T-cell (primary cell): ENCODE measurements at regions not wholly inside any gene's neighbourhood (a gene's known extent, or its start where the extent isn't known, plus 50 kb on each side); places are given as distances from the start of the nearest gene placed in this dataset.

Source experiments
- ATAC-seq, 4 experiments: fragments of 200-7000 bp in 3 of 4; fragments of 150-1000 bp in 1 of 4; cut with Tn5 transposase; replicated peaks in 1 of 4; 1 replicate in 3 of 4; 2 replicates in 1 of 4; pipeline ENCODE4 v1.10.0; 2021; ENCODE audit warnings: moderate library complexity in 3 of 4, mild to moderate bottlenecking in 2 of 4, moderate number of reproducible peaks in 1 of 4
- CTCF ChIA-PET, 2 donors: fragments of 300-600 bp; sonication (Branson Sonifier 250); formaldehyde crosslinking; loops; one replicate each; lab custom pipeline; 2022; ENCODE audit warnings: antibody characterized with exemption in 2 of 2; lab: Charles Lee
- POLR2A ChIA-PET, 2 donors: fragments of 300-600 bp; sonication (Branson Sonifier 250); formaldehyde crosslinking; loops; one replicate each; lab custom pipeline; 2022; ENCODE audit warnings: antibody characterized with exemption in 2 of 2; lab: Charles Lee
- DNase-seq, 35 experiments: peaks; one replicate each; pipeline versions ENCODE4 v3.0.0 to v3.0.0-alpha.2; 2013 to 2023
- H3K27ac ChIP-seq: one replicate; pipeline ENCODE4 v1.5.1; 2013; ENCODE audit warnings: low read length
- H3K27me3 ChIP-seq, 2 experiments: replicated peaks in 1 of 2; 1 replicate in 1 of 2; 2 replicates in 1 of 2; pipeline versions ENCODE4 v1.6.1 to v1.7.0; 2013; ENCODE audit warnings: low read length in 1 of 2, mixed read lengths in 1 of 2; ENCODE audit not compliant: control insufficient read depth in 2 of 2, insufficient read depth in 2 of 2; ENCODE audit errors: extremely low read depth in 1 of 2
- H3K36me3 ChIP-seq, 2 donors: 1 replicate in 1 of 2; 2 replicates in 1 of 2; pipeline versions ENCODE4 v1.6.1 to v1.7.0; 2013; ENCODE audit warnings: low read length in 1 of 2; ENCODE audit not compliant: control insufficient read depth in 2 of 2, insufficient read depth in 1 of 2; ENCODE audit errors: extremely low read depth in 1 of 2
- H3K4me1 ChIP-seq, 2 experiments: 1 replicate in 1 of 2; 2 replicates in 1 of 2; pipeline versions ENCODE4 v1.6.1 to v1.7.0; 2013; ENCODE audit warnings: low read length in 2 of 2, mixed read lengths in 1 of 2; ENCODE audit not compliant: insufficient read depth in 2 of 2, control insufficient read depth in 1 of 2; ENCODE audit errors: extremely low read depth in 1 of 2
- H3K4me3 ChIP-seq, 2 donors: 1 replicate in 1 of 2; 2 replicates in 1 of 2; pipeline versions ENCODE4 v1.5.1 to v1.7.0; 2013; ENCODE audit warnings: mild to moderate bottlenecking in 2 of 2, low read length in 1 of 2, moderate library complexity in 1 of 2; ENCODE audit not compliant: control insufficient read depth in 1 of 2; ENCODE audit errors: extremely low read depth in 1 of 2
- H3K9me3 ChIP-seq: 2 replicates; pipeline ENCODE4 v1.7.0; 2013
- H3K27ac Mint-ChIP-seq, 2 donors: one replicate each; pipeline ENCODE4 v1.8.0; 2020 to 2021; ENCODE audit warnings: mild to moderate bottlenecking in 2 of 2, mixed read lengths in 2 of 2
- H3K27me3 Mint-ChIP-seq, 2 donors: one replicate each; pipeline ENCODE4 v1.8.0; 2021 to 2022; ENCODE audit warnings: mixed read lengths in 2 of 2
- H3K36me3 Mint-ChIP-seq: one replicate; pipeline ENCODE4 v1.8.0; 2021; ENCODE audit warnings: mixed read lengths
- H3K4me1 Mint-ChIP-seq, 3 donors: one replicate each; pipeline ENCODE4 v1.8.0; 2020 to 2022; ENCODE audit warnings: mixed read lengths in 3 of 3, mild to moderate bottlenecking in 1 of 3
- H3K4me3 Mint-ChIP-seq, 3 donors: one replicate each; pipeline ENCODE4 v1.8.0; 2020 to 2022; ENCODE audit warnings: mild to moderate bottlenecking in 3 of 3, mixed read lengths in 3 of 3, moderate library complexity in 3 of 3
- H3K9me3 Mint-ChIP-seq, 3 donors: one replicate each; pipeline ENCODE4 v1.8.0; 2020 to 2022; ENCODE audit warnings: mixed read lengths in 3 of 3
- WGBS: methylation state at CpG from one replicate; pipeline ENCODE4 v1.1.5; 2013; ENCODE audit warnings: missing lambda C conversion rate; ENCODE audit not compliant: insufficient coverage; 5-methylcytosine and 5-hydroxymethylcytosine counted together

DNA sequence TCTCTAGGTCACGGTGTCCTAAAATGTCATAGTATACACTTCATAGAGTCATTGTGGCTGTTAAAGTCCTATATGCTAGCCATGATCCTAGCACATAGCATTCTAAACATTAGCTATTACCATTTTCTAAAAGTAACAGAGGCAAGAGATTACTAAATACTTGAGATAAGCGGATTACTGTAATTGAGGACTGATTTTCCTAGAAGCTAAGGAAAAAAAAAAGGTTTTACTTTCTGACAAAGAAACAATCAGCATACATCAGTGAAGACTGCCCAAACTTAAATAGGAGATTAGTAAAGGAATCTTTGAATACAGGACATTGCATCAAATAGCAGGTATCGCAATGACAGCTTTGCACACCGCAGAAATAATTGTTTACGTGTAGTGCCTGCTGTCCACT is 91.3 kb upstream of the HNRNPU start:
- no peaks in the 10 kb centered on the region for H3K36me3 Mint-ChIP-seq
- H3K36me3 ChIP-seq: no peaks in the 10 kb centered on the region
- ATAC-seq (no peak), DNase-seq (no peak)
- 100% methylated on average over 1 of the region's 5 CpGs for WGBS
- H3K4me1 Mint-ChIP-seq: peaks cover 0 to 3% (median 0%) of the 10 kb centered on the region in 3 donors
- H3K4me3 ChIP-seq: no peak overlapping the region
- H3K27ac ChIP-seq: no peak overlapping the region
- no peaks in the 10 kb centered on the region for H3K4me1 ChIP-seq
- ChIA-PET CTCF (no interaction called here), POLR2A (interaction anchor here in 1 of 2 donors (0.5 kb wide), 1 partner anchor 41 kb away, joined by 3 read pairs; no protein-coding TSS in a partner anchor)
- no peaks in the 10 kb centered on the region for H3K9me3 Mint-ChIP-seq
- H3K4me3 Mint-ChIP-seq: no peak overlapping the region
- peaks cover 0 to 5% of the 10 kb centered on the region in 2 experiments for H3K27me3 ChIP-seq
- no peaks in the 10 kb centered on the region for H3K9me3 ChIP-seq
- H3K27me3 Mint-ChIP-seq: peaks cover 0 to 5% of the 10 kb centered on the region in 2 donors
- no peak overlapping the region for H3K27ac Mint-ChIP-seq

DNA sequence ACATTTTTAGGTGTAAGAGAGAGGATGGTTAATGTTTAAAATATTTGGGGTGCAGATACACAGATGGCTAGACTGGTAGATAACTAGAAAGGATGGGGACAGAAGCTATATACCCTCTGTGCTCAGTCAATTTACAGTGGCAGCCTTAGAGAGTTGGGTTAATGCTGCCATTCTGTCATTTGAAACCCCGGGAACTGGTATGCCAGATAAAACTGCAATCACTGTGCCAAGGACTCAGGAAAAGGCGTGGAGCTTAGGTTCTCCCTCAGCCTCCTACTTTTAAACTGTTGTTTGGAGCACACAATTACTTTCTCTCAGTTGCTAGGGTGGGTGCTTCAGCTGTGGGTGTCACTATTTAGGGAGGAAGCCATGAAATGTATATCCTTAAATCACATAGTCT is 90.0 kb upstream of the HNRNPU start:
- Histone ChIP-seq H3K4me1 (no peaks in the 10 kb centered on the region), H3K4me3 (no peak overlapping the region), H3K27ac (no peak overlapping the region), H3K9me3 (no peaks in the 10 kb centered on the region), H3K27me3 (peaks cover 0 to 5% of the 10 kb centered on the region in 2 experiments), H3K36me3 (no peaks in the 10 kb centered on the region)
- CTCF ChIA-PET: interaction anchor here in 1 of 2 donors (1.1 kb wide), 1 partner anchor 88 kb away, joined by 3 read pairs; no protein-coding TSS in a partner anchor
- H3K9me3 Mint-ChIP-seq: no peaks in the 10 kb centered on the region
- H3K4me3 Mint-ChIP-seq: no peak overlapping the region
- H3K27ac Mint-ChIP-seq: no peak overlapping the region
- no peak for DNase-seq
- H3K36me3 Mint-ChIP-seq: no peaks in the 10 kb centered on the region
- POLR2A ChIA-PET: interaction anchor here in 1 of 2 donors (0.6 kb wide), 1 partner anchor 10 kb away, joined by 3 read pairs; no protein-coding TSS in a partner anchor
- 83% methylated on average over 1 of the region's 2 CpGs for WGBS
- peaks cover 0 to 5% of the 10 kb centered on the region in 2 donors for H3K27me3 Mint-ChIP-seq
- H3K4me1 Mint-ChIP-seq: peaks cover 0 to 3% (median 0%) of the 10 kb centered on the region in 3 donors
- no peak for ATAC-seq

GRCh38 chr1:244953901-244954300 is 89.6 kb upstream of the HNRNPU start:
- H3K4me3 ChIP-seq: no peak overlapping the region
- Mint-ChIP-seq H3K27me3 (peaks cover 0 to 5% of the 10 kb centered on the region in 2 donors), H3K4me1 (peaks cover 0 to 3% (median 0%) of the 10 kb centered on the region in 3 donors), H3K27ac (no peak overlapping the region), H3K9me3 (no peaks in the 10 kb centered on the region), H3K4me3 (no peak overlapping the region), H3K36me3 (no peaks in the 10 kb centered on the region)
- H3K27me3 ChIP-seq: peaks cover 0 to 5% of the 10 kb centered on the region in 2 experiments
- no CpG with 5 or more reads among the region's 4 CpGs for WGBS
- DNase-seq: no peak
- no peak for ATAC-seq
- no peaks in the 10 kb centered on the region for H3K9me3 ChIP-seq
- no peaks in the 10 kb centered on the region for H3K4me1 ChIP-seq
- POLR2A ChIA-PET: interaction anchor here in 1 of 2 donors (0.6 kb wide), 1 partner anchor 11 kb away, joined by 3 read pairs; no protein-coding TSS in a partner anchor
- no peaks in the 10 kb centered on the region for H3K36me3 ChIP-seq
- no peak overlapping the region for H3K27ac ChIP-seq
- CTCF ChIA-PET: interaction anchor here in 1 of 2 donors (1.1 kb wide), 1 partner anchor 88 kb away, joined by 3 read pairs; no protein-coding TSS in a partner anchor

DNA sequence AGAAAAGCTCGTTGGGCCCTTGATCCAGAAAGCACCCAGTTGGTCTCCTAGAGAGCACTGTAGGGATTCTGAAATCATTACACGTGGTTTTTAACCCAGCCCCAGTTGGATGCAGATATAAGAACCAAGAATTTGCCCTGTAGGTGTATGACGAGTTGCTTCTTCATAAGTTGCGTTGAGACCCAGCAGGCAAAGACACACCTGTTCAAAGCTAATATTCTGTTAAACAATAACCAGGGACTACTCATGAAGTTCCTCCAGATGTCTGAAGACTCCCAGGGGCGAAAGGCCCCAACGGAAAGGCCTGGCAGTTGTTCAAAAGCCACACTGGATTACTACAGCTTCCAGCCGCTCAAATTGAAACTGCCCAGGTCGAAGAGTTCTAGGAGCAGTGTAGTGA is 88.6 kb upstream of the HNRNPU start:
- peaks cover 0 to 3% (median 0%) of the 10 kb centered on the region in 3 donors for H3K4me1 Mint-ChIP-seq
- Histone ChIP-seq H3K27me3 (peaks cover 0 to 5% of the 10 kb centered on the region in 2 experiments), H3K4me1 (no peaks in the 10 kb centered on the region), H3K9me3 (no peaks in the 10 kb centered on the region), H3K4me3 (no peak overlapping the region), H3K27ac (no peak overlapping the region), H3K36me3 (no peaks in the 10 kb centered on the region)
- DNase-seq (no peak), ATAC-seq (no peak)
- peaks cover 0 to 4% of the 10 kb centered on the region in 2 donors for H3K27me3 Mint-ChIP-seq
- ChIA-PET POLR2A (interaction anchor here in 1 of 2 donors (0.6 kb wide), 1 partner anchor 9 kb away, joined by 3 read pairs; no protein-coding TSS in a partner anchor), CTCF (no interaction called here)
- H3K27ac Mint-ChIP-seq: no peak overlapping the region
- H3K4me3 Mint-ChIP-seq: no peak overlapping the region
- H3K36me3 Mint-ChIP-seq: no peaks in the 10 kb centered on the region
- H3K9me3 Mint-ChIP-seq: no peaks in the 10 kb centered on the region
- WGBS: 68% methylated on average over 4 of the region's 8 CpGs

GRCh38 chr1:244952280-244952933 is 88.1 kb upstream of the HNRNPU start:
- no peak for DNase-seq
- Mint-ChIP-seq H3K4me1 (no peaks in the 10 kb centered on the region), H3K36me3 (no peaks in the 10 kb centered on the region), H3K27me3 (no peaks in the 10 kb centered on the region), H3K27ac (no peak overlapping the region), H3K9me3 (no peaks in the 10 kb centered on the region), H3K4me3 (no peak overlapping the region)
- Histone ChIP-seq H3K27me3 (peaks cover 0 to 2% of the 10 kb centered on the region in 2 experiments), H3K4me3 (no peak overlapping the region), H3K36me3 (no peaks in the 10 kb centered on the region), H3K4me1 (no peaks in the 10 kb centered on the region), H3K9me3 (no peaks in the 10 kb centered on the region), H3K27ac (no peak overlapping the region)
- no peak for ATAC-seq
- 92% methylated on average over 4 of the region's 5 CpGs for WGBS
- ChIA-PET CTCF (no interaction called here), POLR2A (no interaction called here)

GRCh38 chr1:244948416-244948815 is 84.1 kb upstream of the HNRNPU start:
- Histone ChIP-seq H3K36me3 (no peaks in the 10 kb centered on the region), H3K4me1 (no peaks in the 10 kb centered on the region), H3K27ac (no peak overlapping the region), H3K4me3 (no peak overlapping the region), H3K9me3 (no peaks in the 10 kb centered on the region), H3K27me3 (no peaks in the 10 kb centered on the region)
- Mint-ChIP-seq H3K36me3 (no peaks in the 10 kb centered on the region), H3K4me3 (no peak overlapping the region), H3K9me3 (no peaks in the 10 kb centered on the region), H3K27ac (no peak overlapping the region), H3K4me1 (no peaks in the 10 kb centered on the region), H3K27me3 (no peaks in the 10 kb centered on the region)
- WGBS: 92% methylated on average over 2 of the region's 4 CpGs
- ChIA-PET CTCF (no interaction called here), POLR2A (no interaction called here)
- ATAC-seq (no peak), DNase-seq (no peak)
